Tibial nerve (tissue), 4 donors: ENCODE measurements at regions not wholly inside any gene's neighbourhood (a gene's known extent, or its start where the extent isn't known, plus 50 kb on each side); places are given as distances from the start of the nearest gene placed in this dataset.
A peak's percentile ranks its signal among the peaks of the same experiment; 100 is the strongest.

Experiments
- DNase-seq, 2 donors: peaks; one replicate each; pipeline ENCODE4 v3.0.0-alpha.2; 2019; ENCODE audit warnings: low spot score in 2 of 2
- H3K27ac ChIP-seq, 4 donors: fragments of 200-600 bp; sonication (generic) in 3 of 4; one replicate each; pipeline ENCODE4 v1.5.1; 2017 to 2019; ENCODE audit warnings: mild to moderate bottlenecking in 1 of 4
- H3K27me3 ChIP-seq, 2 donors: fragments of 200-600 bp; sonication (generic) in 1 of 2; one replicate each; pipeline versions ENCODE4 v1.5.1 to v1.6.0; 2017 to 2019
- H3K36me3 ChIP-seq, 3 donors: fragments of 200-600 bp; sonication (generic); one replicate each; pipeline ENCODE4 v1.5.1; 2018 to 2019
- H3K4me1 ChIP-seq, 4 donors: fragments of 200-600 bp; sonication (generic) in 3 of 4; one replicate each; pipeline ENCODE4 v1.5.1; 2017 to 2019
- H3K4me3 ChIP-seq, 4 donors: fragments of 200-600 bp; sonication (generic) in 3 of 4; one replicate each; pipeline ENCODE4 v1.5.1; 2017 to 2019; ENCODE audit warnings: mild to moderate bottlenecking in 1 of 4, moderate library complexity in 1 of 4
- H3K9me3 ChIP-seq, 4 donors: fragments of 200-600 bp; sonication (generic) in 3 of 4; one replicate each; pipeline ENCODE4 v1.5.1; 2017 to 2019
- CTCF ChIP-seq, 5 experiments: fragments of 200-600 bp in 3 of 5; fragments of 450-650 bp in 2 of 5; sonication (generic) in 3 of 5; IDR thresholded peaks; one replicate each; pipeline ENCODE4 v1.5.1; 2016 to 2019; ENCODE audit warnings: antibody characterized with exemption in 5 of 5, mild to moderate bottlenecking in 3 of 5, moderate library complexity in 2 of 5
- EP300 ChIP-seq, 2 donors: sonication (generic); formaldehyde crosslinking; IDR thresholded peaks; one replicate each; pipeline ENCODE4 v1.6.1; 2017; ENCODE audit warnings: antibody characterized with exemption in 2 of 2, mild to moderate bottlenecking in 1 of 2
- POLR2A ChIP-seq, 2 donors: fragments of 450-650 bp; IDR thresholded peaks; one replicate each; pipeline ENCODE4 v1.6.1; 2017; ENCODE audit warnings: antibody characterized with exemption in 2 of 2, mild to moderate bottlenecking in 2 of 2, moderate library complexity in 2 of 2
- WGBS, 2 donors: methylation state at CpG; one replicate each; pipeline ENCODE4 v1.1.5; 2018; 5-methylcytosine and 5-hydroxymethylcytosine counted together

GRCh38 chr21:27817902-27818623, 851.2 kb upstream of the ADAMTS5 start:
- peak overlapping the region in 2 of 4 donors; percentile 32 to 57 for H3K27ac ChIP-seq
- peaks cover 0 to 17% (median 0%) of the 10 kb centered on the region in 4 donors for H3K4me1 ChIP-seq
- TF ChIP-seq EP300 (IDR thresholded peaks at IDR 0.05) (no peak), CTCF (IDR thresholded peaks at IDR 0.05) (no peak), POLR2A (IDR thresholded peaks at IDR 0.05) (no peak)
- 84 to 89% methylated on average over 5 of the region's 5 CpGs for WGBS, 2 donors
- no peak overlapping the region for H3K4me3 ChIP-seq
- no peaks in the 10 kb centered on the region for H3K36me3 ChIP-seq
- H3K27me3 ChIP-seq = no peaks in the 10 kb centered on the region
- no peak for DNase-seq
- no peaks in the 10 kb centered on the region for H3K9me3 ChIP-seq

- Histone ChIP-seq H3K27me3 (no peaks in the 10 kb centered on the region), H3K36me3 (no peaks in the 10 kb centered on the region), H3K9me3 (no peaks in the 10 kb centered on the region), H3K27ac (peak overlapping the region in 3 of 4 donors; percentile 10 to 48 (median 26)), H3K4me1 (peaks cover 0 to 21% (median 0%) of the 10 kb centered on the region in 4 donors), H3K4me3 (no peak overlapping the region)
- TF ChIP-seq CTCF (IDR thresholded peaks at IDR 0.05) (no peak), EP300 (IDR thresholded peaks at IDR 0.05) (no peak), POLR2A (IDR thresholded peaks at IDR 0.05) (no peak)
- no peak for DNase-seq
- WGBS, 2 donors = 44 to 62% methylated on average over 1 of the region's 1 CpG
Observed at GRCh38 chr21:27817074-27817473, 850.2 kb upstream of the ADAMTS5 start.

- DNase-seq = no peak
Observed at GRCh38 chr21:27816301-27816700, 849.4 kb upstream of the ADAMTS5 start.

GRCh38 chr21:27814226-27814625, 847.3 kb upstream of the ADAMTS5 start:
- no peaks in the 10 kb centered on the region for H3K9me3 ChIP-seq
- no peaks in the 10 kb centered on the region for H3K36me3 ChIP-seq
- peak overlapping the region in 3 of 4 donors; percentile 69 to 90 (median 85) for H3K27ac ChIP-seq
- H3K4me1 ChIP-seq = peaks cover 0 to 21% (median 0%) of the 10 kb centered on the region in 4 donors
- no peak overlapping the region for H3K4me3 ChIP-seq
- no peaks in the 10 kb centered on the region for H3K27me3 ChIP-seq
- TF ChIP-seq EP300 (IDR thresholded peaks at IDR 0.05) = no peak
- no peak for TF ChIP-seq CTCF (IDR thresholded peaks at IDR 0.05)
- TF ChIP-seq POLR2A (IDR thresholded peaks at IDR 0.05) = no peak
- no peak for DNase-seq
- 22 to 36% methylated on average over 1 of the region's 1 CpG for WGBS, 2 donors

More at GRCh38 chr21:27816301-27816700, 849.4 kb upstream of the ADAMTS5 start:
- no peaks in the 10 kb centered on the region for H3K9me3 ChIP-seq
- no peaks in the 10 kb centered on the region for H3K36me3 ChIP-seq
- TF ChIP-seq EP300 (IDR thresholded peaks at IDR 0.05) (no peak), POLR2A (IDR thresholded peaks at IDR 0.05) (no peak), CTCF (IDR thresholded peaks at IDR 0.05) (no peak)
- H3K4me3 ChIP-seq = no peak overlapping the region
- WGBS, 2 donors = 80 to 83% methylated on average over 4 of the region's 4 CpGs
- H3K27me3 ChIP-seq = no peaks in the 10 kb centered on the region
- H3K4me1 ChIP-seq = peaks cover 0 to 21% (median 0%) of the 10 kb centered on the region in 4 donors
- peak overlapping the region in 2 of 4 donors; percentile 26 to 48 for H3K27ac ChIP-seq

GRCh38 chr21:27813750-27814149, 846.9 kb upstream of the ADAMTS5 start:
- peak; percentile 14 to 47 for DNase-seq
- Histone ChIP-seq H3K27me3 (no peaks in the 10 kb centered on the region), H3K9me3 (no peaks in the 10 kb centered on the region), H3K36me3 (no peaks in the 10 kb centered on the region), H3K4me1 (peaks cover 0 to 21% (median 0%) of the 10 kb centered on the region in 4 donors), H3K27ac (peak overlapping the region; percentile 69 to 90 (median 77)), H3K4me3 (peak overlapping the region in 1 of 4 donors; percentile 9)
- TF ChIP-seq POLR2A (IDR thresholded peaks at IDR 0.05) = peak in 1 of 2 donors; percentile 45
- TF ChIP-seq CTCF (IDR thresholded peaks at IDR 0.05) = peak in 1 of 5 experiments; percentile 14
- TF ChIP-seq EP300 (IDR thresholded peaks at IDR 0.05) = peak; percentile 39 to 83
- 19 to 28% methylated on average over 8 of the region's 8 CpGs for WGBS, 2 donors
